ENCODE measurements at regions not wholly inside any gene's neighbourhood (a gene's known extent, or its start where the extent isn't known, plus 50 kb on each side); places are given as distances from the start of the nearest gene placed in this dataset.

DNA sequence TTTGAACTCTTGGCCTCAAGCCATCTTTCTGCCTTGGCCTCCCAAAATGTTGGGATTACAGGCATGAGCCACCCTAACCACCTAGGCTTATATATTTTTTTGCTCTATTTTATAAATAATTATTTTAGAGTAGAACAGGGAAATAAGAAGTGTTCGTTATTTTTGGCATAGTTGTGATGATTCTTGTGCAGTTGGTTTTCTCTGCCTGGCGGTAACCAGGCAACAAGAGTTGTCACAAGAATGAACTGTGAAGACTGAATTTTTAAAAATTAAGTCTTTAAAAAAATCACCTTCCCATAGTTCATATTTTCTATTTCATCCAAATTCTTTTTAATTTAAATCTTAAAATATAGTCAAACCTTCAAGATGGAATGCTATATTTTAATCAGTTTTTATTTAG is 310.2 kb downstream of the ARL6IP6 start:
- TF ChIP-seq, protein P1, sequence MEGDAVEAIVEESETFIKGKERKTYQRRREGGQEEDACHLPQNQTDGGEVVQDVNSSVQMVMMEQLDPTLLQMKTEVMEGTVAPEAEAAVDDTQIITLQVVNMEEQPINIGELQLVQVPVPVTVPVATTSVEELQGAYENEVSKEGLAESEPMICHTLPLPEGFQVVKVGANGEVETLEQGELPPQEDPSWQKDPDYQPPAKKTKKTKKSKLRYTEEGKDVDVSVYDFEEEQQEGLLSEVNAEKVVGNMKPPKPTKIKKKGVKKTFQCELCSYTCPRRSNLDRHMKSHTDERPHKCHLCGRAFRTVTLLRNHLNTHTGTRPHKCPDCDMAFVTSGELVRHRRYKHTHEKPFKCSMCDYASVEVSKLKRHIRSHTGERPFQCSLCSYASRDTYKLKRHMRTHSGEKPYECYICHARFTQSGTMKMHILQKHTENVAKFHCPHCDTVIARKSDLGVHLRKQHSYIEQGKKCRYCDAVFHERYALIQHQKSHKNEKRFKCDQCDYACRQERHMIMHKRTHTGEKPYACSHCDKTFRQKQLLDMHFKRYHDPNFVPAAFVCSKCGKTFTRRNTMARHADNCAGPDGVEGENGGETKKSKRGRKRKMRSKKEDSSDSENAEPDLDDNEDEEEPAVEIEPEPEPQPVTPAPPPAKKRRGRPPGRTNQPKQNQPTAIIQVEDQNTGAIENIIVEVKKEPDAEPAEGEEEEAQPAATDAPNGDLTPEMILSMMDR (IDR thresholded peaks at IDR 0.05) = no peak
- no peak for TF ChIP-seq POLR2A (IDR thresholded peaks at IDR 0.05; ENCODE audit: low read depth)
